Ishikawa (cell line): ENCODE measurements at regions not wholly inside any gene's neighbourhood (a gene's known extent, or its start where the extent isn't known, plus 50 kb on each side); places are given as distances from the start of the nearest gene placed in this dataset.

Source experiments
- CEBPB ChIP-seq: IDR thresholded peaks from 2 replicates; pipeline ENCODE4 v1.6.1; 2012
- EP300 ChIP-seq: IDR thresholded peaks from 2 replicates; pipeline ENCODE4 v1.6.1; 2012; ENCODE audit warnings: borderline replicate concordance
- FOXM1 ChIP-seq: IDR thresholded peaks from 2 replicates; pipeline ENCODE4 v1.6.1; 2012; ENCODE audit warnings: low read depth, borderline replicate concordance
- MAX ChIP-seq: IDR thresholded peaks from 2 replicates; pipeline ENCODE4 v1.6.1; 2012
- NFIC ChIP-seq: IDR thresholded peaks from 2 replicates; pipeline ENCODE4 v1.6.1; 2012
- RAD21 ChIP-seq: IDR thresholded peaks from 2 replicates; pipeline ENCODE4 v1.6.1; 2012; ENCODE audit warnings: low read depth
- REST ChIP-seq: IDR thresholded peaks from 2 replicates; pipeline ENCODE4 v1.6.1; 2012; ENCODE audit warnings: low read depth, mild to moderate bottlenecking
- TAF1 ChIP-seq: IDR thresholded peaks from 2 replicates; pipeline ENCODE4 v1.6.1; 2012; ENCODE audit warnings: low read depth, mild to moderate bottlenecking
- TEAD4 ChIP-seq: IDR thresholded peaks from 2 replicates; pipeline ENCODE4 v1.6.1; 2012
- YY1 ChIP-seq: IDR thresholded peaks from 2 replicates; pipeline ENCODE4 v1.6.1; 2012; ENCODE audit warnings: low read depth
- ZBTB7A ChIP-seq: IDR thresholded peaks from 2 replicates; pipeline ENCODE4 v1.6.1; 2012; ENCODE audit warnings: low read depth

GRCh38 chr3:86695752-86696151 lies 295.2 kb downstream of the VGLL3 start:
- no peak for TF ChIP-seq FOXM1
- no peak for TF ChIP-seq MAX
- no peak for TF ChIP-seq RAD21
- TF ChIP-seq NFIC = no peak
- no peak for TF ChIP-seq TAF1
- no peak for TF ChIP-seq EP300
- no peak for TF ChIP-seq REST
- no peak for TF ChIP-seq CEBPB
- no peak for TF ChIP-seq YY1
- TF ChIP-seq TEAD4 = no peak
- TF ChIP-seq ZBTB7A = no peak
